ENCODE measurements at regions not wholly inside any gene's neighbourhood (a gene's known extent, or its start where the extent isn't known, plus 50 kb on each side); places are given as distances from the start of the nearest gene placed in this dataset.

- H3K4me1 ChIP-seq, result no peaks in the 10 kb centered on the region
- DNase-seq, result no peak
- TF ChIP-seq CTCF (IDR thresholded peaks at IDR 0.05), result no peak
- no peak for TF ChIP-seq POLR2A (IDR thresholded peaks at IDR 0.05)
- no peaks in the 10 kb centered on the region for H3K27me3 ChIP-seq
- intact Hi-C loops (cut with DNase I; ENCODE audit: low total_unique reads), result no loop called here
- no peaks in the 10 kb centered on the region for H3K36me3 ChIP-seq
- H3K9me3 ChIP-seq, result no peaks in the 10 kb centered on the region
- H3K27ac ChIP-seq, result no peak overlapping the region
- no peak overlapping the region for H3K4me3 ChIP-seq
Measured at GRCh38 chr15:81858586-81858985, 187.2 kb downstream of the MEX3B start.

GRCh38 chr15:81858136-81858535 is 187.7 kb downstream of the MEX3B start:
- intact Hi-C loops (cut with DNase I; ENCODE audit: low total_unique reads), result no loop called here
- Histone ChIP-seq H3K27ac (no peak overlapping the region), H3K4me3 (no peak overlapping the region), H3K4me1 (no peaks in the 10 kb centered on the region), H3K36me3 (no peaks in the 10 kb centered on the region), H3K27me3 (no peaks in the 10 kb centered on the region), H3K9me3 (no peaks in the 10 kb centered on the region)
- DNase-seq, result no peak
- no peak for TF ChIP-seq CTCF (IDR thresholded peaks at IDR 0.05)
- no peak for TF ChIP-seq POLR2A (IDR thresholded peaks at IDR 0.05)

- Histone ChIP-seq H3K9me3 (no peaks in the 10 kb centered on the region), H3K36me3 (no peaks in the 10 kb centered on the region), H3K4me1 (no peaks in the 10 kb centered on the region), H3K27ac (no peak overlapping the region), H3K27me3 (no peaks in the 10 kb centered on the region), H3K4me3 (no peak overlapping the region)
- TF ChIP-seq POLR2A (IDR thresholded peaks at IDR 0.05), result no peak
- no peak for TF ChIP-seq CTCF (IDR thresholded peaks at IDR 0.05)
- intact Hi-C loops (cut with DNase I; ENCODE audit: low total_unique reads), result no loop called here
- no peak for DNase-seq
Measured at GRCh38 chr15:81856634-81857026, 189.2 kb downstream of the MEX3B start.

- intact Hi-C loops (cut with DNase I; ENCODE audit: low total_unique reads), result no loop called here
- no peak overlapping the region for H3K27ac ChIP-seq
- H3K4me3 ChIP-seq, result no peak overlapping the region
- TF ChIP-seq CTCF (IDR thresholded peaks at IDR 0.05), result no peak
- TF ChIP-seq POLR2A (IDR thresholded peaks at IDR 0.05), result no peak
- no peaks in the 10 kb centered on the region for H3K9me3 ChIP-seq
- no peak for DNase-seq
- no peaks in the 10 kb centered on the region for H3K27me3 ChIP-seq
- no peaks in the 10 kb centered on the region for H3K36me3 ChIP-seq
- no peaks in the 10 kb centered on the region for H3K4me1 ChIP-seq
Measured at GRCh38 chr15:81856001-81856633, 189.7 kb downstream of the MEX3B start.

GRCh38 chr15:81853150-81853748 is 192.6 kb downstream of the MEX3B start:
- Histone ChIP-seq H3K4me1 (no peaks in the 10 kb centered on the region), H3K36me3 (no peaks in the 10 kb centered on the region), H3K27me3 (no peaks in the 10 kb centered on the region), H3K27ac (no peak overlapping the region), H3K9me3 (no peaks in the 10 kb centered on the region), H3K4me3 (no peak overlapping the region)
- intact Hi-C loops (cut with DNase I; ENCODE audit: low total_unique reads), result no loop called here
- DNase-seq, result no peak
- TF ChIP-seq CTCF (IDR thresholded peaks at IDR 0.05) (no peak), POLR2A (IDR thresholded peaks at IDR 0.05) (no peak)
